Ramos (cell line): ENCODE measurements at regions not wholly inside any gene's neighbourhood (a gene's known extent, or its start where the extent isn't known, plus 50 kb on each side); places are given as distances from the start of the nearest gene placed in this dataset.

Source experiments
- in situ Hi-C: fragments of 300-500 bp; cut with MboI; formaldehyde crosslinking; loops from one replicate; pipeline ENCODE4 v1.14.3; 2022; ENCODE audit warnings: low sequenced_read_pairs; ENCODE audit not compliant: unreplicated experiment

- in situ Hi-C loops, result no loop called here
Observed at GRCh38 chr6:163823577-163823976, 409.1 kb downstream of the QKI start.

GRCh38 chr6:163820745-163821458 lies 406.4 kb downstream of the QKI start:
- in situ Hi-C loops, result no loop called here

GRCh38 chr6:163820171-163820570 lies 405.7 kb downstream of the QKI start:
- in situ Hi-C loops, result no loop called here

GRCh38 chr6:163818719-163819118 lies 404.2 kb downstream of the QKI start:
- in situ Hi-C loops, result no loop called here

GRCh38 chr6:163816441-163816840 lies 401.9 kb downstream of the QKI start:
- in situ Hi-C loops, result no loop called here

- in situ Hi-C loops, result no loop called here
Observed at GRCh38 chr6:163815796-163816195, 401.3 kb downstream of the QKI start.

- in situ Hi-C loops, result no loop called here
Observed at GRCh38 chr6:163814494-163815364, 400.2 kb downstream of the QKI start.

GRCh38 chr6:163813979-163814493 lies 399.5 kb downstream of the QKI start:
- in situ Hi-C loops, result no loop called here

- in situ Hi-C loops, result no loop called here
Observed at GRCh38 chr6:163811317-163811716, 396.8 kb downstream of the QKI start.

GRCh38 chr6:163809364-163809763 lies 394.8 kb downstream of the QKI start:
- in situ Hi-C loops, result no loop called here

- in situ Hi-C loops, result no loop called here
Observed at GRCh38 chr6:163808871-163809270, 394.4 kb downstream of the QKI start.

GRCh38 chr6:163808231-163808630 lies 393.7 kb downstream of the QKI start:
- in situ Hi-C loops, result no loop called here

- in situ Hi-C loops, result no loop called here
Observed at GRCh38 chr6:163806755-163807499, 392.4 kb downstream of the QKI start.

GRCh38 chr6:163804991-163805390 lies 390.5 kb downstream of the QKI start:
- in situ Hi-C loops, result no loop called here

GRCh38 chr6:163802267-163802666 lies 387.7 kb downstream of the QKI start:
- in situ Hi-C loops, result no loop called here

- in situ Hi-C loops, result no loop called here
Observed at GRCh38 chr6:163797296-163797845, 382.9 kb downstream of the QKI start.

- in situ Hi-C loops, result no loop called here
Observed at GRCh38 chr6:163793011-163793983, 378.8 kb downstream of the QKI start.

- in situ Hi-C loops, result no loop called here
Observed at GRCh38 chr6:163790266-163790840, 375.8 kb downstream of the QKI start.
